GM18511 (cell line): ENCODE measurements at regions not wholly inside any gene's neighbourhood (a gene's known extent, or its start where the extent isn't known, plus 50 kb on each side); places are given as distances from the start of the nearest gene placed in this dataset.

Source experiments
- ATAC-seq: cut with Tn5 transposase; IDR thresholded peaks from one replicate; pipeline ENCODE4 v1.9.1; 2021; ENCODE audit warnings: mild to moderate bottlenecking, moderate library complexity; ENCODE audit not compliant: unreplicated experiment

GRCh38 chr11:131044851-131045250, 128.6 kb upstream of the SNX19 start:
- ATAC-seq = no peak

GRCh38 chr11:131052367-131052766, 136.1 kb upstream of the SNX19 start:
- ATAC-seq = no peak

DNA sequence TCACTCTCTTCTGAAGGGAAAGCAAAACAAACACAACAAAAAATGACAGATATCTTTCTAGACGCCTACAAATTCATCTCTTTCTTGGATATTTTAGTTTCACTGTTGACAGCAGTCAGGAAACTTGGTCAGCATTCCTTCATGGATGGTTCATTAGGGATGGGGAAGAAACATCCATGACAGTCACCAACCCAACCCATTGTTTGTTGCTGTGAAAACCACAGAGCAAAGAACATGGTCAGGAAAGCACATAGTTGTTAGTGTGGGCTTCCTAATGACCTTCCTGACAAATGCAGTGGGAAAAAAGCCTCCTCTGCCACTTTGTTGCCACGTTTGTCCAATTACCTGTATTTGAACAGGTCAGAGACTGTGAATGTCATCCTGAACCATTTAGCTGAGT, 139.8 kb upstream of the SNX19 start:
- no peak for ATAC-seq

- ATAC-seq = no peak
Measured at GRCh38 chr11:131063638-131064037, 147.4 kb upstream of the SNX19 start.

DNA sequence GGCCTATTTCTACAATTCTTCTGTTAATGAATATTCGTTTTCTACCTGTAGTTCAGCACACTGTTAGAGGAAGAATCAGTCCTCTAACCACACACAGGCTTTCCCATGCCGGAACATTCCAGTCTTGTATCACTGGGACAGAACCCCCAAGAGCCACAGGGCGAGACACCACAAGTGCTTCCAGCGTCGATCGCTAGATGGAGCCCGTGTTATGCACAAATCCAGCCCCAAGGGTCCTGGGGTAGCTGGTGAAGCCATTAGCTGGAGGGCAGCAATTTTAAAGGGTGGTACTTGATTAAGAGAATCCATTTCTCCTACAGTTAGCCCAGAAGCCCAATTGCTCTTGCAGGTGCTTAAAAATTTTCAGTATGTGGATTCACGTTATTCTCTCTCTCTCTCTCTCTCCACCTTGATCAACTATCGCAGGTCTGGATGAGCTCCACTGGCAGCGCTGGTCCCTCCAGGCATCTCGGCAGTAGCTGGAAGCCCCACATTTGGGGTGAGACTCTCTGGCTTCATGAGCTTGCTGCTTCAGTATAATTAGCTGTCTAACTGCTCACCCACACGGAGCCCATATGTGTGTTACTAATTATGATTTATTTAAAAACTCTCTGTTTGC, 148.2 kb upstream of the SNX19 start:
- peak; percentile 83 for ATAC-seq

- no peak for ATAC-seq
Measured at GRCh38 chr11:131065435-131066413, 149.4 kb upstream of the SNX19 start.

GRCh38 chr11:131066551-131066950, 150.3 kb upstream of the SNX19 start:
- no peak for ATAC-seq

DNA sequence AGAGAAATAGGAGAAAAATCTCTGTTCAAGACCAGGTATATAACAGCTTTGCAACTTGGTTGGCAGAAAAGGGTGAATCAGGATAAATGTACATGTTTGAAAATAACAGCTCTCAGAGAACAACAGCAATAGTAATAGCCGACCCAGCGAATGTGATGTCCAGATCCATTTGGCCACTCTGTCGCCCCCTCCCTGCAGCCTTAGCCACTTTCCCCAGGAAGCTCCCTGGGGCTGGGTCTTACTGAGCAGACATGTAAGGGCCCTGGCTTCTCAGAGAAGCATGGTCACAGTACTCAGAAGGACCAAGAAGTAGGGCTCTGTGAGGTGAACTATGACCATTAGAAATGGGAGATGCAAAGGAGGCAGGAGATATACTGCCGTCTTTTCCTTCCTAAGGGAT, 154.1 kb upstream of the SNX19 start:
- no peak for ATAC-seq

- no peak for ATAC-seq
Measured at GRCh38 chr11:131073167-131073566, 156.9 kb upstream of the SNX19 start.

- no peak for ATAC-seq
Measured at GRCh38 chr11:131074573-131074972, 158.3 kb upstream of the SNX19 start.

GRCh38 chr11:131077340-131077739, 161.1 kb upstream of the SNX19 start:
- no peak for ATAC-seq

DNA sequence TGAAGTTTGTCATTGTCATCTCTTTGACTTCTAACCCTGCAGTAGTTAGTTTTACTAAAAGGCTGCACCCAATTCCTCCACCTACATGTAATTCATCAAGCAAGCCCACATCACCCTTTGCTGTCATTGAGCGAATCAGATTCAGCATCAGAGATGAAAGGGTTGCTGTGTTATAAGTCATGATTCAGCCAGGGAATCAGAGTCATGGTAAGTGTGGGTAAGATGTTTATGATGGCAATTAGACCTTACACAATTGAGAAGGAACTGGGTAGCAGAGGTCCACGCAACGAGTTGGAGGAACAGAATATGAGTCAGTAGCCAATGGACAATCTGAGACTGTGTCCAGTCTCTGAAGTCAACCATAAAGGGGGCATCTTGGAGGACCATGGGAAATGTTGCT, 162.8 kb upstream of the SNX19 start:
- ATAC-seq = no peak

DNA sequence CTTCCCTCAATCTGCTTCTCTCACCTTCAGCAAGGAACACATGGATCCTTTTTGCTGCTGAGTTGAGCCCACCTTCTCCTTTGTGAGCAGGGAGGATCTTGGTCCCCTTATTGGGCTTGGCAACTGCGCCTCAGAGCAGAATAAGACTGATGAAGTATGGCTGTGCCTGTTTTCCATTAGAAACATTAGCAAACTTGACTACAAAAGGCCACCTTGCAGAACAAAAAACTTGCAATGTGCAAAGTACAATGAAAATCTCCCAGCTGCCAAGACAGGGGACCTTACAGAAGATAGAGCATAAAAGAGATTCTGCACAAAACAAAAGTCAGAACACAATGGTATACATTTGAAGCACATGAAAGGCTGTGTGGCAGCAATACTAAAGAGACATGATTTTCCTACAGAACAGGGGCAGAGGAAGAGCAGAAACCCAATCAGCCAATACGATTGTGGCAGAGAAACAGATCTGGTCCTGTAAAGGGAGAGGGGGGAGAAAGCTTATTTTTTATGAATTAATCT, 173.5 kb upstream of the SNX19 start:
- no peak for ATAC-seq

GRCh38 chr11:131092469-131092868, 176.2 kb upstream of the SNX19 start:
- ATAC-seq = no peak

DNA sequence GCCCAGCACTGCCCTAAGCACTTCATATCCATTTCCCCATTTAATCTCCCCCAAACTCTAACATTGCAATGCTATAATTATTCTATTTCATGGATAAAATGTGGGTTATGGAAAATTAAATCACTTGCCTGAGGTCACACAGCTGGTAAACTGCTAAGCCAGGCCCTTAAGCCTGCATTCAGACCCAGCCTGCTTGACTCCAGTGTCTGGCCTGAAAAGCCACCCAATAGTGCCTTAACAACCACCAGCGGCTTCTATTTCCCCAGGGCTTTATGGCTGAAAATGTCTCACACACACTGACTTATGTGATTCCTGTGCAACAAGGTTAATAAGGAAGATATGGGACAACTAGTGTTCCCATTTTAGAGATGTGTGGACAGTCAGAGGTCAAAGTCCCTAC, 178.5 kb upstream of the SNX19 start:
- ATAC-seq = no peak

- no peak for ATAC-seq
Measured at GRCh38 chr11:131095511-131096185, 179.4 kb upstream of the SNX19 start.

- ATAC-seq = no peak
Measured at GRCh38 chr11:131099013-131099412, 182.7 kb upstream of the SNX19 start.

- no peak for ATAC-seq
Measured at GRCh38 chr11:131099746-131100145, 183.5 kb upstream of the SNX19 start.

DNA sequence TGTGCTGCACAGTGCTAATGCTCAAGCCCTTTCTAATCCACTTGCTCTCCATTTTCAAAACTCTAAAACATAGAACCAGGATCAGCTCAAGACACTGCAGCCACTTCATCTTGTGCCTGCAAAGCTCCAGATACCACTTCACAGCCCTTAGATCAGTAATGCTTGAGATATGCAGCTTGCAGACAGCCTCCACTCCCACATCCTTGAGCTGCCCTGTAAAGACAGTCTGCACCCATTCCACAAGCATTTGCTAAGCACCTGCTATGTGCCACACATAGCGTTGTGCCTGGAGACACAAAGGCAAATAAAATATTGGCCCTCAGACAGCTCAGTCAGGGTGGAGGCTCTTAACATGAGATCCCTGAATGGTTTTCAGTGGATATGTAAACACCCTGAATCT, 192.5 kb upstream of the SNX19 start:
- ATAC-seq = no peak

DNA sequence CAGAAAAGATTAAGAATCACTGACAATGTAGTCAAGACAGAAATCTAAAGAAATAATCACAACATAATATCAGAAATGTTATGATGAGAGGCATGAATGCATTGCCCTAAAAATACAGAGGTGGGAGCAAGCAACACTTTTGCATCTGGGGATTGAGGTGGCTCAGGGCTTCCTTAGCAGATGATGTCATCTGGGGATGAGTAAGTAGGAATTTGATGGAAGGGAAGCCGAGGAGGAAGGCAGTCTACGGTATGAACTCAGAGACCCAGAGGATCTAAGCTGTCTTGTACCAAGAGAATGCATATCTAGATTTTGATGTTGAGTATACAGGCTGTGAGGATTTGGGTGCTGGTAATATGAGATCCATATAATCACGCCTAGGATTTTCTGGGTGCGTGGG, 193.0 kb upstream of the SNX19 start:
- no peak for ATAC-seq

DNA sequence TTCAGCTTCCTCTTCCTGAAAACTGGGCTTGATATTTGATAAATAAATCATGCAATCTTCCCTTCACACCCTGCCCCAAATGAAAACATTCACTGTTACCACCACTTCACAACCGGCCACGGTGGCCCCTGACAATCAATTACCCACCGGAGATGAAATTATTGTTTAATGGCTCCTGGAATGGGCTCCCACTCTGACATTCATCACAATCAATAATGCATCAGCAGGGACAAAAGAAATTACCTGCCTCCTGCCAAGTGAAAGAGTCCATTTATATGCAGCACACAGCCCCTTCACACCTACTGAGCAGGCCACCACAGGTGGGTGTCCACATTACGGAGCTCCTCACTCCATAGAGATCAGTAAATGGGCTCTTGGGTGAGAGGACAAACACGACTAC, 193.5 kb upstream of the SNX19 start:
- no peak for ATAC-seq

DNA sequence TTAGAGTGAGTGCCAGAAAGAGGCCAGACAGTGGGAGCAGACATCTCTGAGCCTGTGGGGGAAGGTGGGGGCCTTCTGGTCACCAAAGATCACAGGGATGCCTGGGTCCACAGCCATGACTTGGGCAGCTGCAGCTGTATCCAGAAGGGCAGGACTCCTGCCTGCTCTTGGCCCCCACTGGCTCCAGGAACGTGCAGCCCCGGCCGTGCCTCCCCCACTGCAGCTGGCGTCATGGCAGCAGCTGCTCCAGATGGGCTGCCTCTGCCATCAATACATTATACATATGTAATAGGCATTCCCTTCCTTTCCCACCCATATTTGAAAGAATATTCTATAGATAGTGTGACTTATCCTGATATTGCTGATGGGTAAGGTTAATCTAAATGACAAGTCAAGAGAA, 195.5 kb upstream of the SNX19 start:
- no peak for ATAC-seq
